ENCODE measurements at regions not wholly inside any gene's neighbourhood (a gene's known extent, or its start where the extent isn't known, plus 50 kb on each side); places are given as distances from the start of the nearest gene placed in this dataset.

DNA sequence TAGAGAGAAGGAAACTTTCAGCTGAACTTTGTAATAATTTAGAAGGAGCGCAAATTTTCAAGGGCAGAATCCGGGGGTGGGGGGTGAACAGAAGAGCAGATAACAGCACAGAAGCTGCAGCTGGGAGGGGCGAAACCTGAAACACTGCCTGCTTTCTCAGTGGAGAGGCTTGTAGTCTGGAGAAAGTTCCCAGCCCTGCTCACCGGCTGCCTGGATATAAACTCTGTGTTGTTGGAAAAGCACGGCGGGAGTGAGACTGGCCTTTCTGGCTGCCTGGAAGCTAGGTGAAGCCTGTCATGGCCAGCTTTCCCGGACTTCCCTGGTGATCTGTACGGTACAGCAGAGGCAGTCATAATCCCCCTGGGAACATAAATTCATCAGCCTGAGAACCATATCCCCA, 1352.1 kb upstream of the DIAPH2 start:
- TF ChIP-seq, protein P1, sequence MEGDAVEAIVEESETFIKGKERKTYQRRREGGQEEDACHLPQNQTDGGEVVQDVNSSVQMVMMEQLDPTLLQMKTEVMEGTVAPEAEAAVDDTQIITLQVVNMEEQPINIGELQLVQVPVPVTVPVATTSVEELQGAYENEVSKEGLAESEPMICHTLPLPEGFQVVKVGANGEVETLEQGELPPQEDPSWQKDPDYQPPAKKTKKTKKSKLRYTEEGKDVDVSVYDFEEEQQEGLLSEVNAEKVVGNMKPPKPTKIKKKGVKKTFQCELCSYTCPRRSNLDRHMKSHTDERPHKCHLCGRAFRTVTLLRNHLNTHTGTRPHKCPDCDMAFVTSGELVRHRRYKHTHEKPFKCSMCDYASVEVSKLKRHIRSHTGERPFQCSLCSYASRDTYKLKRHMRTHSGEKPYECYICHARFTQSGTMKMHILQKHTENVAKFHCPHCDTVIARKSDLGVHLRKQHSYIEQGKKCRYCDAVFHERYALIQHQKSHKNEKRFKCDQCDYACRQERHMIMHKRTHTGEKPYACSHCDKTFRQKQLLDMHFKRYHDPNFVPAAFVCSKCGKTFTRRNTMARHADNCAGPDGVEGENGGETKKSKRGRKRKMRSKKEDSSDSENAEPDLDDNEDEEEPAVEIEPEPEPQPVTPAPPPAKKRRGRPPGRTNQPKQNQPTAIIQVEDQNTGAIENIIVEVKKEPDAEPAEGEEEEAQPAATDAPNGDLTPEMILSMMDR (conservative IDR thresholded peaks at IDR 0.05; ENCODE audit: low read depth, low read length) = no peak
- no peak for TF ChIP-seq EZH2 (IDR thresholded peaks at IDR 0.05; ENCODE audit: borderline replicate concordance, low read depth, low read length, poor library complexity, severe bottlenecking)

Measured in A673 (cell line).